NCI-H345 treated with DMSO at 0.1 percent for 48 hours (cell line): ENCODE measurements at regions not wholly inside any gene's neighbourhood (a gene's known extent, or its start where the extent isn't known, plus 50 kb on each side); places are given as distances from the start of the nearest gene placed in this dataset.
A peak's percentile ranks its signal among the peaks of the same experiment; 100 is the strongest.

Source experiments
- DNase-seq: peaks from one replicate; lab custom pipeline; 2025; ENCODE audit not compliant: unreplicated experiment; lab: John Stamatoyannopoulos, UW

DNA sequence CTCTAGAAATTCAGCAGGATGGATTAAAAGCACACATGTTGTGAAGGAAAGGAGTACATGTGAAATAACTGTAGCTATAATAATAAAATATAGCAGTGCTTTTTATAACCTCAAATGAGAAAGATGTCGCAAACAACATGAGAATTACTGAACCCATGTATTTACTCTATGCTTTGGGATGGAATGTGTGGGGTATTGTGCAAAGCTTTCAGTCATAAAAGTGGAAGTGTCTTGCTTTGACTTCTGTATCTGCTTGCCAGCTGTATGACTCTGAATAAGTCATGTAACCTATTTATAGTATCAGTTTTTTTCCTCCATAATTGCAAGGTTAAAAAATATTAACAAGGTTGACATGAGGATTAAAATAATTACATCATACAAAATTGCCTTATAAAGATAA lies 519.3 kb upstream of the CADM2 start:
- DNase-seq, result no peak

DNA sequence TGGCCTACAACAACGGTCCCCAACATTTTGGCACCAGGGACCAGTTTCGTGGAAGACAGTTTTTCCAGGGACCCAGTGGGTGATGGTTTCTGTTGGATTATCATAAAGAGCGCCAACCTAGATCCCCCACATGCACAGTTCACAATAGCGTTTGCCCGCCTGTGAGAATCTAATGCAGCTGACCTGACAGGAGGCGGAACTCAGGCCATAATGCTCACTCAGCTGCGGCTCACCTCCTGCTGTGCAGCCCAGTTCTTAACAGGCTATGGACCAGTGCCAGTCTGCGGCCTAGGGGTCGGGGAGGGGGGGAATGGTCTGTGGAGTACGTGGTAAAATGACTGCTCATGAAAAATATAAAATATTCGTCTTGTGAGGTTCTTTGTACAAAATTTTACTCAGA lies 518.5 kb upstream of the CADM2 start:
- DNase-seq, result no peak

DNA sequence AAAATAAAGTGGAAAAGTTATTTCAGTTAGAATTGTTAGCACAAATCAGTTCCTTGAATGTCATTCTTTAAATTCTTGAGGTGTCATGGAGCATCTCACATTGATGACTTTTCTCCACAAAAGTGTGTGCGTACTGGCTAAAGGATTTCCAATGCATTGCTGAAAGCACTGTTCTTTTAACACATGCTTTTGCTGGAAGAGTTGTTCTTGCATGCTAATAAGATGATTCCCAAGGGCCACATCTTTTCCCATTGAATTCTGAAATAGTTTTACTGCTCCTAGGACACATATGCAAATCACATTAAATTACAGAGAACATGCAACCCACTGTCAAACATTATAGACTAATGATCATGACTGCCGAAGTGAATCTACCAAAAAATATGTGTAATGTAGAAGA lies 516.3 kb upstream of the CADM2 start:
- no peak for DNase-seq

DNA sequence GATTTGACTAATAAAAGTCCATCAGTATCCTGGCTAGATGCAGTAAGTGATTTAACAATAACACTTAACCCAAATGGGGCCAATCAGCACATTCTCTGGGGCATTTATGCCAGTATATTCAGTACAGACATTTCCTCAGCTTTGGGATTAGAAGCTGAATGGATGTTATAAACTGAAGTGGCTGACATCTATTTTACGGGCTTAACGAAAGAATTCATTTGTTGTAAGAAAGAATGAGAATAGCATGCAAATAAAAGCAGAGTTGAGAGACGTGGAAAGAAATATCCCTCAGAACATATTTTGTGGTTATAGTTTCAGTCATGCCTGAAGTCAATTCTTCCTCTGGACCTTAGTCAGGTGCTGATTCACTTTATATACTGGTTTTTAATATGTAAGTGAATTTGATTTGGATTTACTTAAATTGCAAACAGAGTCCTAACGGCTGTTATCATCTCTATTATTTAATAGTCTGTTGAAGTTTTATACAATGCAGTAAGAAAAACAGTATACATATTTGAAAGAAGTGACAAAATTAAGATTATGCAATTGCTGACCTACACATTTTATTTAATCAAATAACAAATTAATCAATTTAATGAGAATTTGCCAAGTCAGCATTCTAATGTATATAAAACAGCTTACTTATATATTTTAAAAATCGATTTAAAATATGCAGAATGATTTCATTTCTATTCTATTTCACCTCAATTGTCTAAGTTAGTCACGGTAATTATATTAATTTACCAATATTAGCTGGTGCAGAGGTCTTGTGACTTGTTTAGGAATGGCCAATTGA lies 513.9 kb upstream of the CADM2 start:
- DNase-seq, result no peak

DNA sequence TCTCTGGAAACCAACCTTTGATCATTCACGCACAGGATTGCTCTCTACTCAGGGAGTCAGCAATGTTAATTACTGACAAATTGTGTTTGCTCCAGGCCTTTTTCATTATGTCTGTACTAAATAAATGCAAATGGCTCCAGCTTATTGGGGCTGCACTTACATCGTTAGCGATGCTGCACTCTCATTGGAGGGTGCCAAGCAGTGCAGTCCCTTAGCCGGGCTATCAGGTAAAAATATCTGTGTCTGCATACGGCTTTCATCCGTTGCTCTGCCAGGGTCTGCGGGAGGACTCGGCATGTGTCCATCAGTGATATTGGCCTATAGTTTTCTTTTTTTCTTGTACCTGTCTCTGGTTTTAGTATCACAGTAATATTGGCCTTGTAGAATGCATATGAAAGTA lies 471.5 kb upstream of the CADM2 start:
- no peak for DNase-seq

DNA sequence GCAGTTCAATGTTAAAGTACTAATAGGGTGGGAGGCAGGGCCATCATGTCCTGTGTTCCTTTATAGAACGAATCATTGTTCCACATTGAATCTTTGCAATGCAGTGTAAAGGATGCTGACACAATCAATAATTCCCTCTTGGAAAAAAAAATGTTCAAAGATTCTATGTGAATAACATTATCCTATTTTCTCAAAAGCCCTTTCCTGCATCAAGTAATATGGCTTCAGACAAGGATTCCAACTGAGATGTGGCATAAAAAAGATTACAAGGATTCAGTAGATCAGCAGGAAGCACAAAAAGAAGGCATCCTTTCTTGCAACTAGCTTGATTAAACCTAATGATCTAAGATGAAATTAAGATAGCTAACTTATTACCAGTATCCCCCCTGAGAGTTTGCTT lies 454.0 kb upstream of the CADM2 start:
- DNase-seq, result no peak

DNA sequence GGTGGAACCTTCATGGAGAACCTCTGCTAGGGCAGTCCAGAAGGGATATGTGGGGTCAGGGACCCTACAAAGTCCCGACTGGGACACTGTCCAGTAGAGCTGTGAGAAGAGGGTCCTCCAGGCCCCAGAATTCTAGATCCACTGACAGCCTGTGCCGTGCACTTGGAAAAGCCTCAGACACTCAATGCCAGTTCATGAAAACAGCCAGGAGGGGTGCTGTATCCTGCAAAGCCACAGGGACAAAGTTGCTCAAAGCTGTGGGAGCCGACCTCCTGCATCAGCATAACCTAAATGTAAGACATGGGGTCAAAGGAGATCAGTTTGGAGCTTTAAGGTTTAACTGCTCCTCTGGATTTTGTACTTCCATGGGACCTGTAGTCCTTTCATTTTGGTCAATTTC lies 448.8 kb upstream of the CADM2 start:
- DNase-seq, result no peak

DNA sequence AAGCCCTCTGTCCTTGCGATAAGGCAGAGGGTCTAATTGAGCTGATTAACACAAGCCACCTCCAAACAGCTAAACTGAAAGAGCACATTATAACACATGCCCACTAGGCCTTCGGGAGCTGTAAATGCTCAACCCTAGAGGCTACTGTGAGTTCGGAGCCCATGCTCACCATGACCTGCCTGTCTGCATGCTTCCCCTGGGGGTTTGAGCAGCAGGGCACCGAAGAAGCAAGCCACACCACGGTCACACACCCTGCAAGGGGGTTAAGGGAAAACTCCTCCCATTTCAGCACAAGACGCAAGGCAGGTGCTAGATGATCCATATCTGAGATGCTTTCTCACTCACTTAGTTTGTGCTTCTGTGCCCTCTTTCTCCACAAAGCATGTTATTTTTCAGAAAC lies 435.9 kb upstream of the CADM2 start:
- no peak for DNase-seq

DNA sequence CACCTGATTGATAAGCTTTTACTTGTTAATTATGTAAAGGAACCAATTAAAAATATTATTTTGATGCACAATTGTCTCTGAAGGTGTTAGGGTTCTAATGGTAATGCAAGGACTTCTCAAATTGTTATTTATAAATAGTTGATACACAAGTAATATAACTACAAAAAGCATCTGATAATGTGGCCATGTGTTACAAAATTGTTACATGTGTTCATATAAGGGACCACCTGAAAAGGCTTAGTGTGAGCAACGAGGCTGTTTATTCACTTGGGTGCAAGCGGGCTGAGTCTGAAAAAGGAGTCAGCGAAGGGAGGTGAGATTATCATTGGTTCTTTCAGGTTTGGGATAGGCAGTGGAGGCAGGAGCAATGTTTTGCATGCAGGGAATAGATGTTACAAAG lies 421.9 kb upstream of the CADM2 start:
- DNase-seq, result no peak

DNA sequence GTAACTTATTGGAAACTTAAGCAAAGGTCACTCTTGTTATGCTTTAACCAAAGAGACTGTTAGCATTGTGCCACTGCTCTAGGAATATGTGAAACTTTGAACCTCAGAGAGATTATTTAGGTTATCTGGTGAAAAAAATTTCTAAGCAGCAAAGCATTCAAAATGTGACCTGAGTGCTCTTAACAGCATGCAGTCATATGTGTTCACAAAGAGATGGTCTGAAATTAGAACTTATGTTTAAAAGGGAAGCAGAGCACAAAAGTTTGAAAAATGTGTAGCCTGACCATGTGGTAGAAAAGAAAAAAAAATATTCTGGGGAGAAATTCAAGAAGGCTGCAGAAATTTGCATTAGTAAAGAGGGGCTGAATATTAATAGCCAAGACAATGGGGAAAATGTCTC lies 420.2 kb upstream of the CADM2 start:
- no peak for DNase-seq

DNA sequence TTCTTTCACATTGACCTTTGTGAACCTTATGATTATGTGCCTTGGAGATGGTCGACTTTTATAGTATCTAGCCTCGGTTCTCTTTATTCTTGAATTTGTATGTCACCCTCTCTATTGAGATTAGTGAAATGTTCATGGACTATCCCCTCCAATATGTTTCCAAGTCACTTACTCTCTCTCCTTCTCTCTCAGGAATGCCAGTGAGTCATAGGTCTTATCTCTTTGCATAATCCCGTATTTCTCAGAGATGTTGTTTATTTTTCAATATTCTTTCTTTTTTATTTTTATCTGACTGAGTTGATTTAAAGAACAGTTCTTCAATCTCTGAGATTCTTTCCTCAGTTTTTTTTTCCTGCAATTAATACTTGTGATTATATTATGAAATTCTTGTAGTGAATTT lies 411.6 kb upstream of the CADM2 start:
- no peak for DNase-seq

DNA sequence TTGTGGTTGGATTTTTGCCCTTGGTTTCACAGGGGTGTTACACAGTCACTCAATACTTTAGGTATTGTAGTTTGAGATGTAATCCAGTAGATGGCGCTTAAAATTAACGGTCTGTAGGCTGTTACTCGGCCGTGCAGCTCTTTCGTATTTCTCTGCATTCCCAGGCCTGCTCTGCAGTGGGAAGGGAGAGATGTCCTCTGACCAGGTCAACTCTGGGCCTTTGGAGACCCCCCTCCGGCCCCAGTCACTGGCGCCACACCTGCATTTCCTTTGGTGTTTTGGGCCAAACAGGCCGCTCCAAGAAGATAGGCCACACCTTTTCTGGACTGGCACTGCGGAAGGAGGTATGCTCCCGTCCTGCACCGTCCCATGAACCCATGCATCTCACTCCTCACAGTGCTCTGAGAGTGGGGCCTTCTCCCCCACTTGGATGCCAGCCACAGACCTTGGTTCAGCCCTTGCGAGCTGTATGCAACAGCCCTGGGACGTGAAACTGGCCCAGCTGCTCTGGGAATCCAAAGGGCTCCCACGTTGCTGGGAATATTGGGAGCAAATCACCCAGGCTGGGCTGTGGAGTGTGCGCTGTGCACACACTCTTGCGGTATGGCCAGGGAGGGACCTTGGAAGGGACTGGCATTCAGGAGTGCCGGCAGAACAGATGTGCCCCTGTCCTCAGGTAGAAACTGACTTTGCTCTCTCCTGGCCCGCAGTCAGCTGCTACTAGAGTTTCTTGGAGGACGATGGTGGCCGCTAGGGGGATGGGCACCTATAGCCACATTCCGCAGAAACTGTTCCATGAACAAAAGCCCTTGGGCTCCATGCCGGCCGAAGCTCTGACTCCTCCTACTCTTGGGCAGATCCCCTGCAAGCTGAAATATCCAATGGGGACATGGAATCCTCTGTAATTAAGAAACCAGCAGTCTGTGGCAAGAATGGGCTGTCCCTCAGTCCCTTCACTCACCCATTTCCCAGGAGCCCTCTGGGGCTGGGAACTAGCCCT lies 410.5 kb upstream of the CADM2 start:
- no peak for DNase-seq

DNA sequence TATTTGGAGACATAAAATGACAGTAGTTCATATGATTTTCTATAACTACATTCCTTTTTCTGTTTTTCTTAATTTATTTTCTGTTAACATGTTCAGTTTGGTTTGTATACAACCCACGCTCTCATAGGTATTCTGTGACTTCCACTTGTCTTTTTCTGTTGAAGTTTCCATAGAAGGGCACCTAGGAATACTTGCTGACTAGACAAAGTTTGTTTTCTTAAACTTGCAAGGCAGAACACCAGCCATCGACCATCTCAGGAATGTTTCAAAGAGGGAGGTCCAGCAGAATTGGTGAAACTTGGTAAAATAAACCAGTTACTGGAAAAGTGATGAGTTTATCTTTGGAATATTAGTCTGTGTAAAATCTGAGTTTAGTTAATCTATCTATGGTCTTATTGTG lies 403.2 kb upstream of the CADM2 start:
- no peak for DNase-seq

DNA sequence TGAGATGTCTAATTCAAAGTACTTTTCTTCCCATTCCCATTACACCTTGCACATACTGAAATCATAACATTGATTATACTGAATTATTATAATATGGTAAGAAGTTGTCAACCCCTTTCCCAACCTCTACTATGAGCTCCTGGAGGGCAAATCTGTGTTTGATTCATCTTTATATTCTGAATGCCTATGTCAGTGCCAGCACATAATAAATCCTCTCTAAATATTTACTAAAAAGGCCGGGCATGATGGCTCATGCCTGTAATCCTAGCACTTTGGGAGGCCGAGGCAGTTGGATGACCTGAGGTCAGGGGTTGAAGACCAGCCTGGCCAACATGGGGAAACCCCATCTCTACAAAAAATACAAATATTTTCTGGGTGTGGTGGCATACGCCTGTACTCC lies 392.5 kb upstream of the CADM2 start:
- DNase-seq, result no peak

DNA sequence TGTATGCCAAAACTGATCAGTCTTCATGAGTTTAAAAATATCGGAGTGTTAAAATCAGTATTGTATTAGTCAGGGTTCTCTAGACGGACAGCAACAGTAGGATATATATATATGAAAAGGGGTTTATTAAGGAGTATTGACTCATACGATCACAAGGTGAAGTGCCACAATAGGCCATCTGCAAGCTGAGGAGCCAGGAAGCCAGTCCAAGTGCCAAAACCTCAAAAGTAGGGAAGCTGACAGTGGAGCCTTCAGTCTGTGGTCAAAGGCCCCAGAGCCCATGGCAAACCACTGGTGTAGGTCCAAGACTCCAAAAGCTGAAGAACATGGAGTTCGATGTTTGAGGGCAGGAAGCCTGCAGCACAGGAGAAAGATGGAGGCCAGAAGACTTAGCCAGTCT lies 391.0 kb upstream of the CADM2 start:
- DNase-seq, result no peak

DNA sequence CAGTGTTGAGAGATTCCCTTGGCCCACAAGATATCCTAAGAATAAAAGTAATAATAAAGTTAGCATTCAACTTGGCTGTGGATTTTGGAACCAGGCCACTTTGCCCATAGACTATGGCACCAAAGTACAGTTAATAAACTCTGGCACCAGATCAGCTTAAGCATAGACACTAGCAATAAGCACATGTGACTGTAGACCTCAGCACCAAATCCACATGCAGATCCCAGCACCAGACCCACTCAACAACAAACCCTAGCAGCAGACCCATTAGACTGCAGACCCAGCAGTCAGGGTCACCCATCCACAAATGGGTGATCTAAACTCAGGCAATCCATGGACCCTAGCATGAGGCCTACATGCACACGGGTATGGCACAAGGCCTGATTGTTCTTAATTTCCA lies 384.8 kb upstream of the CADM2 start:
- DNase-seq, result no peak

DNA sequence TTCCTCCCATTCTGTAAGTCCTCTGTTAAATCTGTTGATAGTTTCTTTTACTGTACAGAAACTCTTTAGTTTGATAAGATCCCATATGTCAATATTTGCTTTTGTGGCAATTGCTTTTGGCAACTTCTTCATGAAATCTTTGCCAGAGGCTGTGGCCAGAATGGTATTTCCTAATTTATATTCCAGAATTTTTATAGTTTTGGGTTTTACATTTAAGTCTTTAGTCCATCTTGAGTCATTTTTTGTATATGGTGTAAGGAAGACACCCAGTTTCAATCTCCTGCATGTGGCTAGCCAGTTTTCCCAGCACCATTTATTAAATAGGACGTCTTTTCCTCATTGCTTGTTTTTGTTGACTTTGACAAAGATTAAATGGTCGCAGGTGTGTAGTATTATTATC lies 372.4 kb upstream of the CADM2 start:
- DNase-seq, result no peak

DNA sequence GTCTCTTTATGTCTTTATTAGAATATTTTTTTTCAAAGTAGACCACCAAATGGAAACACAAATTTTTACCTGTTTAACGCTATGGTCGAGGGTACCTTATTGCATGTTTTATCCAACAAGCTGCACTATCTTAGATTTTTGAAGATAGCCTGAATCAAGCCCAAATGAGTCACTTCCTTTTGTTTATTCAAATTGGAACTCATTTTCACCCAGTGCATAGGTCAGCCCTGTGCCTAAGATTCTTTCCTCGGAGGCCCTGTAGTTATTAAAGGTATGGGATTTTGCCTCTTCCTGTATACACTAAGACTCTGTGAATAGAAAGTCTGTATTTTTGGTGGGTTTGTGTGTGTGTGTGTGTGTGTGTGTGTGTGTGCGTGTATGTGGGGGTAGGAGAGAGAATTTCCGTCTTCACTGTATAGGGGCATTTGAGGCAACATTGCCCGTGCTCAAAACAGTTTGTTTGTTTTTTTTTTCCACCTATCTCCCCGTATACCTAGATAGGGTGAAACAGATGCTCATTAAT lies 358.0 kb upstream of the CADM2 start:
- DNase-seq, result no peak

DNA sequence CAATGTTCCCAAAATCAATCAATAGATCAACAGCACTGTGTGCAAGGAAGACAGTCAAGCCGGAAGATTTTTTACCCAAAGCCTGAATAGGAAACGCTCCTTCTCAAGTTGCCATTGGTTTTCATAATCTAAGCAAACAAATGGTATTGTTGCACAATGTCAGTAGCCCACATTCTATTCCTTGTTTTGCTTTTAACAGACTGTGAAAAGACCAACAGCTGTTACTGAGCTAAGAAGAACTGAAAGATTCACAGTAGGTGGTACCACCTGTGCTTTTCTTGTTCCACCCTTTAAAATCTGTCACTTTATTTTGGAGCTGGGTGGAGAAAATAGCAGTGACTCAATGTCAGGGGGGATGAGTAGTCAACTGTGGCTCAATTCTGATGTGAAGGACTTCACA lies 357.5 kb upstream of the CADM2 start:
- peak; percentile 88 for DNase-seq

DNA sequence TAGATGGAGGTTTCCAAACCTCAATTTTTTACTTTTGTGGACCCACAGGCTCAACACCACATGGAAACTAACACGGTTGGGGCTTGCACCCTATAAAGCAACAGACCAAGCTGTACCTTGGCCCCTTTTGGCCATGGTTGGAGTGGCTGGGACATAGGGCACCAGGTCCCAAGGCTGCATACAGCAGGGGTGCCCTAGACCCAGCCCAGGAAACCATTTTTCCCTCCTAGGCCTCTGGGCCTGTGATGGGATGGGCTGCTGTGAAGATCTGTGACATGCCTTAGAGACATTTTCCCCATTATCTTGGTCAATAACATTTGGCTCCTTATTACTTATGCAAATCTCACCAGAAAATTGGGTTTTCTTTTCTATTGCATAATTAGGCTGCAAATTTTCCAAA lies 337.0 kb upstream of the CADM2 start:
- DNase-seq, result no peak

DNA sequence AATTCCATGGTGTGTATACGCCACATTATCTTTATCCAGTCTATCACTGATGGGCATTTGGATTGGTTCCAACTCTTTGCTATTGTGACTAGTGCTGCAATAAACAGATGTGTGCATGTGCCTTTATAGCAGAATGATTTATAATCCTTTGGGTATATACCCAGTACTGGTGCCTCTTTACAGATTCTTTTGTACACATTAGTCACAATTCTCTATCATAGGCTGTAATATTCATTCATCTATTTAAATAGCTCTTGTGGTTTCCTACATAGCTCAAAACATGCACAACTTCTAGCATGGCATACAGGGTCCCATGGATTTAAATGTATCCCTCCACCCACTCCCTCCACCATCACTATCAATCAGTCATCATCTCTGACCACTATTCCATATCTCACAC lies 324.1 kb upstream of the CADM2 start:
- DNase-seq, result no peak

DNA sequence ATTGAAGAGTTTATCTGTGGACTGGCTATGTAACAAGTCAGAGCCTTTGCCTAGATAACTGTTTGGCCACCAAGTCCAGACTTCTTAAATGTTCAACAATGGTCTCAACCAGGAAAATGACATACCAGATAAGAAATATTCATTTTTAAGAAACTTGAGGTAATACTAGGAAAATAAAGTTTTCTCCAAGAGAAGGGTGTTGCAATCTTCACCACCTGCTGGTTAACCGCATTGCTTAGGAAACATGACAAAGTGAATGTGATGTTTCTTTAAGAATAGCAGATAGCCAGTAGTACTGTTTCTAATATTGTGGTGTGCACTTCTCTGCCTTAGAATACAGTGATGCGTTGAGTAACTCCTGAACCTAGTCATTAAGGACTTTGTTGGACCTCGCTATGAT lies 321.5 kb upstream of the CADM2 start:
- no peak for DNase-seq
